Stimulated activated CD4-positive, alpha-beta T cell treated with anti-CD3 and anti-CD28 coated beads, Interleukin-2, amount 100 ng/mL, for 4 hours (primary cell): ENCODE measurements at regions not wholly inside any gene's neighbourhood (a gene's known extent, or its start where the extent isn't known, plus 50 kb on each side); places are given as distances from the start of the nearest gene placed in this dataset.

ENCODE experiments used
- DNase-seq: peaks from one replicate; pipeline ENCODE4 v3.0.0-alpha.2; 2020; ENCODE audit warnings: low read depth

- no peak for DNase-seq
Observed at GRCh38 chr4:114177628-114178027, 198.2 kb upstream of the ARSJ start.

GRCh38 chr4:114178392-114178791 lies 198.9 kb upstream of the ARSJ start:
- no peak for DNase-seq

GRCh38 chr4:114180481-114180880 lies 201.0 kb upstream of the ARSJ start:
- peak; percentile 28 for DNase-seq

DNA sequence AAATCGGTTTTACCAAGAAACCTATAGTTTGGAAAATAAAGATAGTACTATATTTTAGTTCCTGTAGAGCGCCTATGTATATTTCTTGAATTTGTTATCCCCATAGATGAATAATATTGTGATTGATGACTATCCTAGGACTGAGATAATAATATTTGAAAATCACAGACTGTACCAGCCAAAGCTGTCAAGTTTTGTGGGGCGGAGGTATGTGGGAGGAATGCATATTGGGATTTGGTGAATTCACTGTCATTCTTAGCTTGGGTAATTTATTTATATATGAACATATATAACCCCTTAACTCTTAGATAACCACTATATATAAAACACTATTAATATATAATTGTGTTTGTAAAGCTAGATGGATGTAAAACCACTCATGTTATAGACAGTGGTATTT lies 205.5 kb upstream of the ARSJ start:
- DNase-seq: no peak

DNA sequence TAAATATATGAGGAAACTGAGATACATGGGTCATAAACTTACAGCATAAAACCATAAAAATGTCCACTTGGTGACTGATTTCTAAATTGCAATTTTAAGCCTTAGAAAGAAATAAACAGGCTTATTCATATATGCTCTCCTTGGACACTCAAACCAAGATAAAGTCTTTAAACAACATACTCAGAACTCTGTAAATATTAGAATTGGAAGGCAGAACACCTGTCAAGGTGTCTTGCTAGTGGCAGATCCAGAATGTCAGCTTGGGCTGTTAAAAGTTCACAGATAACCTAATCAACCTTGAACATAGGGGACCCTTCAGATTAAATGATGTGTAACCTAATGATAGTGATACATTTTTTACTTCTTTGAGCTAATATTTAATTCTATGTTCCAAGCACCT lies 208.1 kb upstream of the ARSJ start:
- DNase-seq: no peak

GRCh38 chr4:114191496-114191895 lies 212.0 kb upstream of the ARSJ start:
- DNase-seq: no peak

DNA sequence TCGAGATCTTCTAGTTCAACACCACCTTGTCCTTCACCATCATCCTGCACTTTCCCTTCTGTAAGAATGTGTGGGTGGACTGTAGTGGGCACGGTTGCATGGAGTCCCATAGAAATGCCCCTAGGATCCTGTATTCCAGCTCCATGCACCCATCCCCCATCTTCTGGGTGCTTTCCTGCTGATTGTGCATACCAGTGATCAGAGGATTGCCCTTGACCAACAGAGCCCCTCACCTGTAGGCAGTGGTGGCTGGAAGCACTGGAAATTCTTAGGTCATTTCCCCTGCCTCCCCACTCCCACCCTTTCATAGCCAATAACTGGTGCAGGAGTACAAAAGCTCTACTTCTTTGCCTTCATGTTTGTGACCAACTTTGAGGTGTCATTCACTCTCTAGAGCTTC lies 213.4 kb upstream of the ARSJ start:
- DNase-seq: no peak

- no peak for DNase-seq
Observed at GRCh38 chr4:114193624-114194399, 214.4 kb upstream of the ARSJ start.

GRCh38 chr4:114196606-114197005 lies 217.2 kb upstream of the ARSJ start:
- DNase-seq: no peak

DNA sequence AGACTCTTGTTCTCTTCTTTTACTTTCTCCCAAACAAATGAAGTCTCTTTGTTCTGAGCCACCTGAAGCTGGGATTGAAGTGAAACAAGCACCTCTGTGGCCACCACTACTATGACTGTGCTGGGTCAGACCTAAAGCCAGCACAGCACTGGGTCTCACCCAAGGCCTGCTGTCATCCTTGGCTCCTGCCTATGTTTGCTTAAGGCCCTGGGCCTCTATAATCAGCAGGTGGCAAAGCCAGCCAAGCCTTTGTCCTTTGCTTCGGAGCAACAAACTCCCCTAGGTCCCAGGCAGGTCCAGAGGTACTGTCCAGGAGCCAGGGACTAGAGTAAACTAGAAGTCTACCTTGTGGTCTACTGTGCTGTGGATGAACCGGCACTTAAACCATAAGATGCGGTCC lies 220.6 kb upstream of the ARSJ start:
- DNase-seq: no peak

GRCh38 chr4:114205261-114205660 lies 225.8 kb upstream of the ARSJ start:
- no peak for DNase-seq

- DNase-seq: no peak
Observed at GRCh38 chr4:114208574-114209151, 229.2 kb upstream of the ARSJ start.

- no peak for DNase-seq
Observed at GRCh38 chr4:114209584-114209983, 230.1 kb upstream of the ARSJ start.

- DNase-seq: no peak
Observed at GRCh38 chr4:114211556-114211955, 232.1 kb upstream of the ARSJ start.

DNA sequence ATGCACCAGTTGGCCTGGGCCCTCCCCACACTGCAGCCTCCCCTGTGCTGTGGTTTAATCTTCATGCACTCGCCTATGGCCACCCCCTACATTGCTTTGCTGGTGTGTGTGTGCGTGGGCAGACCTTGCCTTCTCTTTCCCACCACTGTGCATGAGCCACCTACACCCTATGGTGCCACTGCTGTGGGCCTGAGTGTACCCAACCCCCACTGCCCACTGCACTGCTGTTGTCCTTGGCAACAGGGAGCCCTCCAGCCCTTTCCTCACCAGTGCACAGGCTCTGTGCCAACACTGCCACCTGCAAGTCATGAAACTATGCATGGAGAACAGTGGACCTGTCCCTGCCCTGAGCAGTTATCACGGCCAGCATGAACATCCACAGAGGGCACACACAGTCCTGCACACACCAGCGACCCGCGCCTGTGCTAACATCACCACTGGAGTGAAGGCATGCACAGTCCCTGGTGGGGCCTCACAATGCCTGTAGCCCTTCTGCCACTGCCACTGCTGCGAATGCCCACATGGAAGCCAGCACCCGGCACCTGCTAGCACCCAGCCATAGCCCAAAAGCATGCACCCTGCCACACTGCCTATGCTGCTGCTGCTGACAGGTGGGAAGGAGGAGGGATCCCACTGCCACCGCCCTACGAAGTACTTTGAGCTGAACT lies 237.8 kb upstream of the ARSJ start:
- no peak for DNase-seq

- no peak for DNase-seq
Observed at GRCh38 chr4:114223580-114223979, 244.1 kb upstream of the ARSJ start.

GRCh38 chr4:114225436-114225835 lies 246.0 kb upstream of the ARSJ start:
- DNase-seq: no peak

DNA sequence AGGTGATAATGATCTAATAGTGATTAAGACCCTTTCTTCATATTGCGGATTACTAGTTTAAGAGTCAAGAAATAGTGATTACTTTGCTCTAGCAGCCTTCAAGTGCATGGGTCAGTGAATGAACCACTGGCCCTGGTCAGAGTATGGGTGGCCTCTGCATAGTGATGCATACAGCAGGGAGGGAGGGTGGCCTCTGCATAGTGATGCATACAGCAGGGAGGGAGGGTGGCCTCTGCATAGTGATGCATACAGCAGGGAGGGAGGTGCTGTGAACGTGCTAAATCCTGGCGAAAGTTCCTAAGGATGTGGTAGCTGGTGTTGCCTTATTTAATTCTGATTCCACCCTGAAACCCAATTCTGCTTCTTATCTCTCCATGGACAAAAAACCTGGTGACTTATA lies 246.7 kb upstream of the ARSJ start:
- no peak for DNase-seq

GRCh38 chr4:114226968-114227760 lies 247.7 kb upstream of the ARSJ start:
- no peak for DNase-seq

DNA sequence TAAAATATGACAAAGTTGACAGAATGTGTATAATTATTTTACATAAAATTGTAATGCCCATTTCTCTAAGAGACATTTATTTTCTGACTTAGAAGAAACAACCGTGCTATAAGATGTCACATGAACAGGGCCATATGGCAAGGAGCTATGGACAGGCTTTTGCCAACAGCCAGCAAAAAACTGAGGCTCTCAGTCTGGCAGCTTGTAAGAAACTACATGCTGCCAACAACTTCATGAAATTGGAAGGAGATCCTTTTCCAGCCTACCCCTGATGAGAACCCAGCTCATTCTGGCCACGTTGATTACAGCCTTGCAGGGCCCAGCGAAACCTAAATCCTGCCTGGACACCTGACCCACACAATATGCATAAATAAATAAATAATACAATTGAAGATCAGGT lies 250.3 kb upstream of the ARSJ start:
- DNase-seq: no peak

GRCh38 chr4:114236171-114236769 lies 256.8 kb upstream of the ARSJ start:
- no peak for DNase-seq

DNA sequence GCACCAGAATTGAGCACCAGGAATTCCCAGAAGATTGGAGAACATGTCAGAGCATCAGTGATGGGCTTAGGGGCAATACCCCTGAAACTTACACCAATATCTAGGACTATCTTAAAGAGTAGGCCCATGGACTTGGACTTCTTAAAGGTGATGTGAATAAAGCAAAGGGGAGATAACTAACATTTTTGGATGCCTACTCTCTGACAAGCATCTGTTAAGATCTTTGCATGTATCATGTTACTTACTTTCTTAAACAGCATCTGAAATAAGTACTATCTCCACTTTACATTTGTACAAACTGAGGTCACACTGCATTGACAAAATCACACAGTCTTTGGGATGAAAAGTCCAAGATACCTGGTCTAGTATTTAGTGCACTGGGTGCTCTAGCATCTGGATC lies 258.6 kb upstream of the ARSJ start:
- DNase-seq: no peak
